ENCODE measurements at regions not wholly inside any gene's neighbourhood (a gene's known extent, or its start where the extent isn't known, plus 50 kb on each side); places are given as distances from the start of the nearest gene placed in this dataset.

DNA sequence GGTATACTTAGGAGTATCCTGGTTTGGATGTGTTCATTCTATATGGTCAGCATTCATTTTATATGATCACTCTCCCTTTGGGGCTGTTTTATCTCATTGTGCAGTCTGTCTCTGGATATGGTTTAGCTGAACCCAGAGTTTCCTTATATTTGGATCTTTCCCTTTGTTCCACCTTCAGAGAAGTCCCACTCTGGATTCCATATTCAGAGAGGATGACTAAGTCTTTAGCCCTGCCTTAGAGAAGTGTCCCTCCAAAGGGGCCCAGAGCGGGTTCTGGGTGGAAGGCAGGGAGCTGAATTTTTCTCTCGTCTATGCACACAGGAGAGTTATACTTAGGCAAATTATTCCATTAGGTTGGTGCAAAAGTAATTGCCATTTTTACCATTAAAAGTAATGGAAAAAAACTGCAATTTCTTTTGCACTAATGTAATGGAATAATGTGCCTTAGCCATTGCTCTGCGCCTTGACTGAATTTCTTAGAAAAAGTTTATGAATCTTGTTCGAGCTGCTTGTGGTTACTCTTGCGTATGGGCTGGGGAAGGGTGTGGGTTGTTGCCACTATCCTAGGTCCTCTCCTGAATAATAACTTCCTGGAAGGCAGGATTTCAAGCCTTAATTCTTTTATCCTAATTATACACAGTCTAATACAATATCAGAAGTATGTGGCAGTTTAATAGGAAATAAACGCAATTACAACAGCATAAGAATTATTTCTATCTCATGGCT is 74.2 kb upstream of the MTPN start:
- TF ChIP-seq CTCF (IDR thresholded peaks at IDR 0.05) (no peak), EP300 (IDR thresholded peaks at IDR 0.05) (no peak)

All from stomach (tissue), 4 donors.